H54 (cell line): ENCODE measurements at regions not wholly inside any gene's neighbourhood (a gene's known extent, or its start where the extent isn't known, plus 50 kb on each side); places are given as distances from the start of the nearest gene placed in this dataset.

Source experiments
- DNase-seq: peaks from one replicate; pipeline ENCODE4 v3.0.0; 2011; ENCODE audit warnings: low spot score, mixed read lengths; ENCODE audit not compliant: insufficient read length
- FAIRE-seq: peaks from 3 replicates; lab custom pipeline; 2011; peaks lifted over from hg19 to GRCh38; lab: Jason Lieb, UNC
- POLR2A ChIP-seq: IDR thresholded peaks from 2 replicates; pipeline ENCODE4 v1.6.1; 2011; ENCODE audit warnings: low read depth, mild to moderate bottlenecking, low read length

DNA sequence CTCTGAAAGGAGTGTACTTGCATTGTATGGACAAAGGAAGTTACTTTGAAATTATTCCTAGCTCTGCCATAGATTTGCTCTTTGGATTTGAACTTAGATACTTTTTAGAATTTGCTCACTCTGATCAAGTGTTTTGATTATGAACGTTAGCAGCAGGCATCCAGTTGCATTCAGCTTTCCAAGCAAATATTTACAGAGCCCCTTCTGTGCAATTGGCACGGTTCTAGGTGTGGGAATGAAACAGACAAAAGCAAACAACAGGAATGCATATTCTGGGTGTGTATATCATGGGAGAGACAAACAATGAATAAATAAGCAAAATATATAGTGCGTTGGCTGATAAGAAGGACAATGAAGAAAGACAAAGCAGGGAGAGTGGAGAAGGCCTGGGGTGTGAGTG lies 125.5 kb upstream of the ADAMTS9 start:
- FAIRE-seq (no peak), DNase-seq (no peak)
- no peak for TF ChIP-seq POLR2A

DNA sequence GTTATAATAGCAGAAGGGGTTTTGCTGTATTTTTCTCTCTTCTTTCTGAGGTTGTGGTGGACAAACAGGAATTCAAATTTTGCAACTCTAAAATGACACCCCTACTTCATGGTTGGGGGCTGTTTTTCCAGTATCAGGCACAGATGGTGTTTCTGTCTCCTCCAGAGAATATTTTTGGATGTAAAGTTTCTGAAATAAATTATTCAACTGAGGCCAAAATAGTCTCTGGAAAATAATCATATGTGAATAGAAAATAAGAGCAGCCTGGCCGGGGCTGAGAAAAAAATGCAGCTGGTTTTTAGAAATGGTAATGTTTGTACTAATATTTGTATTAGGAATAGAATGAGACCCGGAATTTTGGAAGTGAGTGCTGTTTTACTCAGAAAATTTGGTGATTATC lies 121.3 kb upstream of the ADAMTS9 start:
- FAIRE-seq (no peak), DNase-seq (no peak)
- TF ChIP-seq POLR2A, result no peak

DNA sequence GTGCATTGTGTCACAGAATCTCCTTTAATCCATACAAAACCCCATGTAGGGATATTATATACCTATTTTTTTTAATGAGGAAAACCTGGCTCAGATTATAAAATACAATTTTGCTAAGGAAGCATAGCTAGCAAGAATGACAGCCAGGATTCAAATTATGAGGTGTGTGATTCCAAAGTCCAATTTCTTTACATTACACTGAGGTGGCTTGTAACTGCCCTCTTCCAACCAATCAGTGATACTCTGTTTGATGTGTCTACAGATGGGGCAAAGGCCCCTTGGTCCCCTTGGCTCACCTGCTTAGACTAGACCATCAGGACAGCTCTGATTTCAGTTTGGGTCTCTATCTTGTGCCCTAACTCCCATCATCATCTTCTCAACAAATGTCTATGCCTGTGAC lies 120.3 kb upstream of the ADAMTS9 start:
- no peak for FAIRE-seq
- no peak for TF ChIP-seq POLR2A

DNA sequence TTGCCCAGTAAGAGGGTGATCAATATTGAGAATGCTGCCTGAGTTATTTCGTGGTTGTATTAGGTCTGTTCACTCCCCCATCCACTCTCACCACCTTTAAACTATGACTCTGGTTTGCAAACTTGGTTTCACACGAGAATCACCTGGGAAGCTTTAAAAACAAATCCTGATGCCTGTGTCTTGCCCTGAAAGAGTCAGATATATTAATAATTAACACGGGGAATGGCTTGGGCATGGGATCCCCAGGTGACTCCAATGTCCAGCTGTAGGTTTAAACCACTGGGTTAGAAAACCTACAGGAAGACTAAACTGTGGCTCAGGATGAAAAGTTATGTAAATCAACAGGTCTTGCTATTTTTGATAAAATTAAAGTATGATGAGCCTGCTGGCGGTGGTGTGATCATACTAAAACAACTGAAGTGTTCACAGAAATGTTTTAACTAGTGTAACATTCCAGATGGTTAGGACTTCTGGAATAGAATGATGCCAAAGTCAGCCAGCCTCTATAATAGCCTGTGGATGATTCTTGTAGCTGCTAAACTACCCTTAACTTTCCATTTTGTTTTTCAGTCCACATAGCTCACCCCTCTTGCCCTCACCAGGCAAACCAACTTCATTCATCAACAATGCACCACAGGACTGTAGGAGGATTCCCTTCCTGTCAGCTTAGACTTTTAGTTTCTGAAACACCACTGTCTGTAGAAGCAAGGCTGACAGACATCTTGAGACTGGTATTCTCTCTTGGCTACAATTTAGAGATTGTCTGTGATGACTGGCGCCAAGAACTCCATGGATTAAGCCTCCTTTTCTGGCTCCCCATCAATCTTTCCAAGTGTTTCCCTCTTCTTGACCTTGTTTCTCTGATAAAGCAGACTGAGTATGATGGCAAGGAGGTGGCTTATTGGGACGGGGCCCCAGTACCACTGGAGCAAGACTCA lies 119.1 kb upstream of the ADAMTS9 start:
- DNase-seq, result no peak
- FAIRE-seq, result no peak
- TF ChIP-seq POLR2A, result no peak

More for the DNA sequence above, 120.3 kb upstream of the ADAMTS9 start:
- no peak for DNase-seq

DNA sequence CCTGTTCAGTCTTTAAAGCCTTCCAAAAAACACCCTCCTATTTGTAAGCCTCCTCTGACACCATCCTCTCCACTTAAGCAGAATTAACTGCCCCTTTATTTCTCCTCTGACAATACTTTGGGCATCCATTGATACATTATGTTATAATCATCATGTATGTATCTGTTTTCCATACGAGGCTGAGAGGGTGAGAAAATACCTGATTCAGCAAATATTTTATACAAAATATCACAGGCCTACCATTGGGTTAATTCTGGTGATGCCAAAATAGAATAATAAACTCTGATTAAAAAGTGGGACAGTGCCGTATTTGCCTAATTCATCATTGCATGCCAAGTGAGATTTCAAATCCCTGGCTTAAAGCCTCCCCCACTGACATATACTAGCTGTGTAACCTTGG lies 118.2 kb upstream of the ADAMTS9 start:
- no peak for TF ChIP-seq POLR2A
- FAIRE-seq, result no peak
- DNase-seq, result no peak

DNA sequence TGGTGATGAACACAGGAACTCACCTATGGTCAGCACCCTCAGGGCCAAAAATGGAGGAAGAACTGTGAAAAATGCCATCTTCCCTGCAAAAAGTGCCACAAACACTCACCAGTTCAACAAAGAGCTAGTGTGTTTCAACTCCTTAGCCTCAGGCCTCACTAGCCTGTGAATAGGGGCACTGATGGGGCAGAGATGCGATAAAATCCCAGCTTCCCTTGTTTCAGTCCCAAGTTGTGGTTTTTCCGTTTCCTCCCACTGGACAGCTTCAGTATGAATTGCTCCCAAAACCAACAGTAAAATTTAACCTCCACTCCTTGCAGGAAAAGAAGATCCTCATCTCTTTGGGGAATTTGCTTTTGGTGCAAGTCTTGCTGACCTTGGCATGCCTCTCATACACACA lies 117.4 kb upstream of the ADAMTS9 start:
- DNase-seq (no peak), FAIRE-seq (no peak)
- TF ChIP-seq POLR2A, result no peak

DNA sequence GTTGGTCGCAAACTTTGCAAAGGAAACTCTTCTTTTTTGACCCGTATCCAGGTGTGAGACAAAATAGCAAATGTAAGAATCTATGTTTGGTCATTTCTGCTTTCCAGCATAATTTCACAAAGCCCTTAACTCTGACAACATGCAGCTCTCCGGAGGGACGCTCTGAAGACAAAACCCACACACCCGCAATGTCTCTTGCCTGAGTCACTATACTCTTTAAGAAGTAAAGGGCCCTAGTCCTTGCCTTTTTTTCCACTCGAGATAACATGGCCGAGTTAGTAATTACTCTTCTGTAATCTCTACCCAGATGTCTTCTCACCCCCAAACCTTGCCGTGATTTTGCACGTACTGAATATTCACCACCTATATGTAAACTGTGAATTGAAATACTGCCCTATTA lies 115.7 kb upstream of the ADAMTS9 start:
- TF ChIP-seq POLR2A, result no peak
- DNase-seq (no peak), FAIRE-seq (no peak)

DNA sequence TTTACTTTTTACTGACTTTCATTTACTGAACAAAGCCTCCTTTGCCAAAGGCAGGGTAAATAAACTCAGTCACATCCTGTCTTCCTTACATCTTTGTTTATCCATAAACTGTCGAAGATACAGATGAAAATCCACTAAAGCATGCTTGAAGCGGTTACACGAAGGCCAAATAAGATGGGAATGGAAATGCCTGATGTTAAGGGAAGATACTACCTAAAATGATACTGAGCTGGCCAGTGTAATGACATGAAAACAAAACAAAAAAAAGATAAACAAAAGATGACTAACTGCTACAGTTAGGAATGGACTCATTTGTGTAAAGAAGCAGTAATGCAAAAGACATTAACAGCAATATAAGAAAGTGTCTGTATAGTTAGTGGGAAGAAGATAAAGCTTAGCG lies 114.7 kb upstream of the ADAMTS9 start:
- no peak for FAIRE-seq
- no peak for TF ChIP-seq POLR2A

DNA sequence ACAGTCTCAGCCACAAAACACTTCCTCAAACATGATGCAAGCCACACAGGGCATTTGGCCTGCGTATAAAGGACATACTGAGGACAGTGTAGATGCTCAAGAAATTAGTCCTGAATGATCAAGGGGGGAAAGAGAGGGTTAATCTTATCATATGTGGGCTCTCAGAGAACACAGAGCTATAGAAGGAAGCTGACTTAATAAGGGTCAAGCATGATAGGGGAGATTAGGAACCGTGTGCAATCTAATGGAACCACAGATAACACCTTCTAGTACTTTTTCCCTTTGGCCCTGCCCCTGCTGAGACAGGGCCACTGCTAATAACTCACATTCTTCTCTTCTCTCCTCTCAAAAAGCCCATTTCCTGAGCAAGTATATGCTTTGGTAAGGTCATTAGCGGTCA lies 114.1 kb upstream of the ADAMTS9 start:
- TF ChIP-seq POLR2A, result no peak
- DNase-seq (no peak), FAIRE-seq (no peak)

More for the DNA sequence above, 114.7 kb upstream of the ADAMTS9 start:
- no peak for DNase-seq

DNA sequence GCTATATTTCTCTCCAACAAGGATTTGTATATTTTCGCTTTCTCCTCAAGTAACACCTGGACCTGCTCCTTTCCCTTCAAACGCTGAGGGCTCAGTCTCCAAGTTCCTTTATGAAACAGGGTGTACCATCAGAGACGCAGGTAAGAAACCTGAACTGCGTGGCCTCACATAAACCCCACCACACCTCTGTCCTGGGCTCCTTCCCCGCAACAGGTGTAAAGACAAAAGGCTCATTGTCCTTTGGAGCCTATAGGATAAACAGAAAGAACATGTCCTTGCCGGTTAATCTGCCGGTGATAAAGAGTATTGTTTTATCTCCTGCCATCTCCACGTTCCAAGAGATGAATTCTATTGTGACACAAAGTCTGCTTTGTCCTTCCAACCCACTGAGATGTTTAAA lies 111.8 kb upstream of the ADAMTS9 start:
- no peak for FAIRE-seq

DNA sequence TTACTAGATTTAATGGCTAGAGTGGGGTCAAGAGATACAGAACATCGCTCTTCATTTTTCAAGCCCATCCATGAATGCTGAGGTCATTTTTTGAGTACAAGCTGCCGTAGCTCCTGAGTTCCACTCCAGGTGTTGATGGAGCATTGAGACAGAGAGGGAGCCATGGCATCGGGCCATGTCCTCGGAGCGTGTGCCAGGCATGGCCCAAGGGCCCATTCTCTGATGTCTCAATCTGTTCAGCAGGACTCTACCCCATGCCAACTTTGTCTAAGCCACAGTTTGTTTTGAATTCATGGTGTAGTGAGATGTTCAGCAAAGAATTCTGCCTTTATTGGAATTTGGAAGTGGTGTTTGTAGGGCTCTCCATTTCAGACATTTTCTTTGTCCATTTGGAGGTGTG lies 110.5 kb upstream of the ADAMTS9 start:
- DNase-seq (no peak), FAIRE-seq (no peak)
- TF ChIP-seq POLR2A, result no peak

More for the DNA sequence above, 111.8 kb upstream of the ADAMTS9 start:
- DNase-seq, result no peak
- TF ChIP-seq POLR2A, result no peak

DNA sequence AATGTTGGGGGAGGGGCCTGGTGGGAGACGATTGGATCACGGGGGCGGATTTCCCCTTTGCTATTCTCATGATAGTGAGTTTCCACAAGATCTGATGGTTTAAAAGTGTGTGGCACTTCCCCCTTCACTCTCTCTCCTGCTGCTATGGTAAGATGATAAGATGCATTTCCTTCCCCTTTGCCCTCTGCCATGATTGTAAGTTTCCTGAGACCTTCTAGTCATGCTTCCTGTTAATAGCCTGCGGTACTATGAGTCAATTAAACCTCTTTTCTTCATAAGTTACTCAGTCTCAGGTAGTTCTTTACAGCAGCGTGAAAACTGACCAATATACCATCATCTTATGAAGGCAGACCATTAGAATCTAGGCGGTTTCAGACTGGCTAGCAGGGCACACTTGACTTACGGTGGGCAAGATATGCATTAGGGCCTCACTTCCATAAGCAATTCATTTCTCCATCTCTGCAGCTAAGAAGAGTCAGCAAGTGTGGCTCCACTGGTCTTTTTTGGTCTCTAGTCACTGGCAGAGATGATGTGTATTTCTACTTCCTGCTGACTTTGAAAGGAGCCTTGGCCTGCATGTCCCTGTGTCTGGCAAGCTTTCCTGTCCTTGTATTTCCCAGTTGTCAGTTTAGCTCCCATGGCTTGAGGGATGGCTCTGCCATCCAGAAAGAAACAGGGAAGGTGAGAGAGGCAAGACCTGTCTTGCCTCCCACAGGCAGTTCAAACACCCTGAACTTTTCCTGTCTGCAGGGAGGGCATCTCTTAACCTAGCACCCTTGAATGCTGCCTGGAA lies 109.0 kb upstream of the ADAMTS9 start:
- TF ChIP-seq POLR2A, result no peak
- no peak for DNase-seq
- no peak for FAIRE-seq

DNA sequence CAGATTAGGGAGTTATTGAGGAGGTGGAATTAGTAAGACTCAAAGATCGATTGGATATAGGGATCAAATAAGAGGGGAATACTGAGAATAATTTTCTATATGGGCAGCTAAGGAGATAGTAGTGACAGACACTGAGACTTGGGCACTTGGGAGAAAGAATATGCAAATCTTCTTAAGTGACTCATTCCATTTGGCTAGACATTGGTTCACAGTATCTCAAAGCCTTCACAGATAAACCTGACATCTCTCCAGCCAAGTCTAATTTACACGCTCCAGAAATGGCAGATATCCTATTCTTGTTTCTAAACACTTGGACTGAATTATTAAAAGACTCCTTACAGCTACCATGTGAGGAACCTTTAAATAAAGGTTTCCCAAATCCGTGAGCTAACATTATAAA lies 104.6 kb upstream of the ADAMTS9 start:
- DNase-seq, result no peak
- no peak for FAIRE-seq
- no peak for TF ChIP-seq POLR2A

DNA sequence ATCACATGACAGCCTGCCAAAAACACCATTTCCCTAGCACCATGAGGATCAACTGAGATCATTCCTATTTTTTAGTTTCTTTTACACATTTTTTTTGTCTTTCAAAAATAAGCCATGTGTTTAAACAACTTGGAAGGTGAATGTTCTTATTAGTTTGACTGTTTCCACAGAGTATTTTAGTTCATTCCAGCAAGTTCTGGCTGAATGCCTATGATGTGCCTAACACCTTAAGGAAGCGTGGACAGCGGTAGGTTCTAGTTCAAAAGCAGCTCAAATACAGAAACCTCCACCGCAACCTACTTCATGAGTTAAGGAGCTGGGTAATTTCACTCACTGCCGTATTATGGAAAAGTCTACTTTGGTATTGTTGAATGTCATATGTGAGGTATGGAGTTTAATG lies 101.3 kb upstream of the ADAMTS9 start:
- no peak for DNase-seq
- TF ChIP-seq POLR2A, result no peak
- no peak for FAIRE-seq
